GM23338 (cell line): ENCODE measurements at regions not wholly inside any gene's neighbourhood (a gene's known extent, or its start where the extent isn't known, plus 50 kb on each side); places are given as distances from the start of the nearest gene placed in this dataset.
"Not testable (repeated sequence)": the region's sequence is repeated elsewhere in the genome, so short reads cannot be mapped to it uniquely, and the experiment has no call there.

Experiments
- ATAC-seq: fragments of 200-7000 bp; cut with Tn5 transposase; 3 replicates; pipeline ENCODE4 v1.9.1; 2020
- DNase-seq: peaks from one replicate; pipeline ENCODE4 v3.0.0-alpha.2; 2015; ENCODE audit warnings: low spot score
- H2AFZ ChIP-seq: fragments of 200-600 bp; sonication (generic); 2 replicates; pipeline ENCODE4 v1.8.0; 2016; ENCODE audit warnings: antibody characterized with exemption, mild to moderate bottlenecking, moderate library complexity
- H3F3A ChIP-seq: fragments of 200-600 bp; sonication (generic); replicated peaks from 2 replicates; pipeline ENCODE4 v1.8.0; 2017; ENCODE audit warnings: antibody characterized with exemption, mixed run types, low read depth
- H3K27ac ChIP-seq: fragments of 200-600 bp; sonication (generic); 2 replicates; pipeline ENCODE4 v1.6.1; 2016; ENCODE audit warnings: low read depth
- H3K27me3 ChIP-seq: fragments of 200-600 bp; sonication (generic); 2 replicates; pipeline ENCODE4 v1.8.0; 2016; ENCODE audit warnings: mild to moderate bottlenecking, mixed run types, moderate library complexity; ENCODE audit not compliant: insufficient read depth
- H3K36me3 ChIP-seq: fragments of 200-600 bp; sonication (generic); 2 replicates; pipeline ENCODE4 v1.8.0; 2016; ENCODE audit warnings: mild to moderate bottlenecking; ENCODE audit not compliant: insufficient read depth
- H3K4me1 ChIP-seq: fragments of 200-600 bp; sonication (generic); 2 replicates; pipeline ENCODE4 v1.8.0; 2016; ENCODE audit warnings: mild to moderate bottlenecking, moderate library complexity; ENCODE audit not compliant: insufficient read depth
- H3K4me2 ChIP-seq: fragments of 200-600 bp; sonication (generic); 2 replicates; pipeline ENCODE4 v1.7.1; 2017; ENCODE audit warnings: mixed run types
- H3K4me3 ChIP-seq: fragments of 200-600 bp; sonication (generic); 2 replicates; pipeline ENCODE4 v1.6.1; 2016; ENCODE audit warnings: mixed run types
- H3K79me2 ChIP-seq: fragments of 200-600 bp; sonication (generic); replicated peaks from 2 replicates; pipeline ENCODE4 v1.8.0; 2017; ENCODE audit warnings: mild to moderate bottlenecking; ENCODE audit not compliant: insufficient read depth
- H3K9me2 ChIP-seq: fragments of 200-600 bp; sonication (generic); 2 replicates; pipeline ENCODE4 v1.8.0; 2017; ENCODE audit not compliant: insufficient read depth
- H4K20me1 ChIP-seq: fragments of 200-600 bp; sonication (generic); replicated peaks from 2 replicates; pipeline ENCODE4 v1.8.0; 2017; ENCODE audit warnings: mild to moderate bottlenecking; ENCODE audit not compliant: insufficient read depth
- H3K27ac Mint-ChIP-seq: 2 replicates; pipeline ENCODE4 v1.8.0; 2020; ENCODE audit warnings: inconsistent platforms, mild to moderate bottlenecking, moderate library complexity, mixed read lengths
- H3K27me3 Mint-ChIP-seq: 3 replicates; pipeline ENCODE4 v1.8.0; 2022; ENCODE audit warnings: low read depth, mild to moderate bottlenecking, moderate library complexity, mixed read lengths, inconsistent platforms; ENCODE audit not compliant: insufficient read depth, poor library complexity
- H3K36me3 Mint-ChIP-seq: 3 replicates; pipeline ENCODE4 v1.8.0; 2021; ENCODE audit warnings: low read depth, mild to moderate bottlenecking, inconsistent platforms, moderate library complexity, mixed read lengths
- H3K4me1 Mint-ChIP-seq: 3 replicates; pipeline ENCODE4 v1.8.0; 2020; ENCODE audit warnings: mild to moderate bottlenecking, inconsistent platforms, mixed read lengths
- H3K4me3 Mint-ChIP-seq: 3 replicates; pipeline ENCODE4 v1.8.0; 2021; ENCODE audit warnings: moderate library complexity, mild to moderate bottlenecking, inconsistent platforms, mixed read lengths
- H3K9me3 Mint-ChIP-seq: 3 replicates; pipeline ENCODE4 v1.8.0; 2020; ENCODE audit warnings: moderate library complexity, mild to moderate bottlenecking, inconsistent platforms, mixed read lengths
- CREB1 ChIP-seq: fragments of 250-450 bp; sonication (Bioruptor Pico); IDR thresholded peaks from 2 replicates; pipeline ENCODE4 v1.5.0; 2020; ENCODE audit warnings: low read depth, mild to moderate bottlenecking, moderate library complexity
- CTCF ChIP-seq, 2 experiments: fragments of 200-600 bp in 1 of 2; sonication (generic) in 1 of 2; conservative IDR thresholded peaks; 2 replicates each; pipeline versions ENCODE4 v1.5.1 to v1.6.1; 2016 to 2017; ENCODE audit warnings: antibody characterized with exemption in 2 of 2, low read depth in 2 of 2, mild to moderate bottlenecking in 2 of 2, moderate library complexity in 1 of 2
- EZH2 ChIP-seq: fragments of 200-600 bp; sonication (generic); IDR thresholded peaks from one replicate; pipeline ENCODE4 v1.8.0; 2017; ENCODE audit warnings: antibody characterized with exemption, mild to moderate bottlenecking, low read depth; ENCODE audit not compliant: unreplicated experiment
- EZH2phosphoT487 ChIP-seq: fragments of 200-600 bp; sonication (generic); IDR thresholded peaks from one replicate; pipeline ENCODE4 v1.8.1; 2018; ENCODE audit warnings: antibody characterized with exemption; ENCODE audit not compliant: unreplicated experiment
- JUNB ChIP-seq: IDR thresholded peaks from one replicate; pipeline ENCODE4 v1.6.1; 2016; ENCODE audit warnings: antibody characterized with exemption; ENCODE audit not compliant: unreplicated experiment
- NANOG ChIP-seq: IDR thresholded peaks from 2 replicates; pipeline ENCODE4 v1.6.1; 2016; ENCODE audit warnings: antibody characterized with exemption, borderline replicate concordance
- POLR2AphosphoS5 ChIP-seq: IDR thresholded peaks from 2 replicates; pipeline ENCODE4 v1.6.1; 2016; ENCODE audit warnings: antibody characterized with exemption, low read depth
- STAT1 ChIP-seq: IDR thresholded peaks from one replicate; pipeline ENCODE4 v1.6.1; 2016; ENCODE audit warnings: antibody characterized with exemption; ENCODE audit not compliant: unreplicated experiment
- ZNF114 ChIP-seq: fragments of 250-450 bp; sonication (Bioruptor Pico); IDR thresholded peaks from 2 replicates; pipeline ENCODE4 v1.5.0; 2020; ENCODE audit warnings: mild to moderate bottlenecking, moderate library complexity
- ZNF331 ChIP-seq: fragments of 250-450 bp; sonication (Bioruptor Pico); IDR thresholded peaks from 2 replicates; pipeline ENCODE4 v1.5.0; 2020; ENCODE audit warnings: low read depth, mild to moderate bottlenecking, moderate library complexity
- TF ChIP-seq, protein P1 (sequence below): IDR thresholded peaks from one replicate; pipeline ENCODE4 v1.6.1; 2018; ENCODE audit warnings: antibody characterized with exemption; ENCODE audit not compliant: unreplicated experiment
- TF ChIP-seq, protein P2 (sequence below): IDR thresholded peaks from 2 replicates; pipeline ENCODE4 v1.6.1; 2016; ENCODE audit warnings: antibody characterized with exemption

DNA sequence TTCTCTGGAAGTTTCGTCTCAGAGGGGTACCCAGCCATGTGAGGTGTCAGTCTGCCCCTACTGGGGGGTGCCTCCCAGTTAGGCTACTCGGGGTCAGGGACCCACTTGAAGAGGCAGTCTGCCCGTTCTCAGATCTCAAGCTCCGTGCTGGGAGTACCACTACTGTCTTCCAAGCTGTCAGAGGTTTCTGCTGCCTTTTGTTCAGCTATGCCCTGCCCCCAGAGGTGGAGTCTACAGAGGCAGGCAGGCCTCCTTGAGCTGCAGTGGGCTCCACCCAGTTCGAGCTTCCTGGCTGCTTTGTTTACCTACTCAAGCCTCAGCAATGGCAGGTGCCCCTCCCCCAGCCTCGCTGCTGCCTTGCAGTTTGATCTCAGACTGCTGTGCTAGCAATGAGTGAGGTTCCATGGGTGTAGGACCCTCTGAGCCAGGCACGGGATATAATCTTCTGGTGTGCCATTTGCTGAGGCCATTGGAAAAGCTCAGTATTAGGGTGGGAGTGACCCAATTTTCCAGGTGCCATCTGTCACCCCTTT, 71.0 kb upstream of the SH3GLB1 start:
- not testable (repeated sequence) for H3K4me2 ChIP-seq, DNase-seq, H2AFZ ChIP-seq, H3K27ac Mint-ChIP-seq, H3F3A ChIP-seq, H3K4me3 Mint-ChIP-seq, H3K4me1 Mint-ChIP-seq, H3K4me3 ChIP-seq, H3K27ac ChIP-seq, H3K79me2 ChIP-seq, H3K4me1 ChIP-seq, H3K36me3 ChIP-seq, H4K20me1 ChIP-seq, ATAC-seq, H3K27me3 ChIP-seq, H3K27me3 Mint-ChIP-seq, H3K9me2 ChIP-seq
- peaks cover 39% of the 10 kb centered on the region for H3K36me3 Mint-ChIP-seq
- H3K9me3 Mint-ChIP-seq, result peaks cover 50% of the 10 kb centered on the region

DNA sequence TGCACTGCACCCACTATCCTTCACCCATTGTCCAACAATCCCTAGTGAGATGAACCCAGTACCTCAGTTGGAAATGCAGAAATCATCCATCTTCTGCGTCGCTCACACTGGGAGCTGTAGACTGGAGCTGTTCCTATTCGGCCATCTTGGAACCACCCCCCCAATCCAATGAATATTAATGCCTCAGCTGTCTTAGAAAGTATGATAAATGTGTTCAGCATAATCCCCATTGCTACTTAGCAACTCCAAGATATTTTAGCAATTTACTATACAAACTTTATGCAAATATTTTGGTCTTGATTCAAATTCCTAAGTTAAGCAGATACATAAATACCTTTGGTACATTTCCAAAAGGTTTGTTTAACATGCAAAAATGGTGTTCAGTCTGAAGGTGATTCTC, 70.5 kb upstream of the SH3GLB1 start:
- Histone ChIP-seq H3K27ac (no peak overlapping the region), H3K27me3 (no peaks in the 10 kb centered on the region), H3K4me3 (no peak overlapping the region), H4K20me1 (no peaks in the 10 kb centered on the region), H3K36me3 (no peaks in the 10 kb centered on the region; the same call in 1 of the 2 replicates), H2AFZ (no peak overlapping the region), H3F3A (no peaks in the 10 kb centered on the region), H3K79me2 (no peaks in the 10 kb centered on the region), H3K4me1 (no peaks in the 10 kb centered on the region), H3K9me2 (no peaks in the 10 kb centered on the region), H3K4me2 (no peak overlapping the region)
- no peak overlapping the region for H3K27ac Mint-ChIP-seq
- peaks cover 39% of the 10 kb centered on the region for H3K36me3 Mint-ChIP-seq
- H3K4me3 Mint-ChIP-seq, result no peak overlapping the region
- peaks cover 46% of the 10 kb centered on the region for H3K9me3 Mint-ChIP-seq
- ATAC-seq (no peak), DNase-seq (no peak)
- no peak for TF ChIP-seq ZNF331 (CRISPR knock-in tag)
- no peak for TF ChIP-seq POLR2AphosphoS5
- TF ChIP-seq ZNF114 (CRISPR knock-in tag), result no peak
- peaks cover 5% of the 10 kb centered on the region for H3K27me3 Mint-ChIP-seq
- no peaks in the 10 kb centered on the region; the same call in 2 of the 3 replicates for H3K4me1 Mint-ChIP-seq

GRCh38 chr1:86636898-86637297, 67.5 kb upstream of the SH3GLB1 start:
- no peaks in the 10 kb centered on the region for H3K9me2 ChIP-seq
- no peaks in the 10 kb centered on the region for H3K79me2 ChIP-seq
- no peaks in the 10 kb centered on the region; the same call in 1 of the 2 replicates for H3K36me3 ChIP-seq
- H3F3A ChIP-seq, result no peaks in the 10 kb centered on the region
- no peaks in the 10 kb centered on the region for H3K4me1 ChIP-seq
- no peaks in the 10 kb centered on the region for H3K27me3 ChIP-seq
- peaks cover 20% of the 10 kb centered on the region for H3K36me3 Mint-ChIP-seq
- no peak overlapping the region for H3K4me2 ChIP-seq
- H3K4me3 ChIP-seq, result no peak overlapping the region
- peaks cover 5% of the 10 kb centered on the region for H3K27me3 Mint-ChIP-seq
- H3K4me3 Mint-ChIP-seq, result no peak overlapping the region
- H3K9me3 Mint-ChIP-seq, result peaks cover 23% of the 10 kb centered on the region
- H4K20me1 ChIP-seq, result no peaks in the 10 kb centered on the region
- ATAC-seq (no peak), DNase-seq (no peak)
- no peak overlapping the region for H3K27ac Mint-ChIP-seq
- no peak overlapping the region for H3K27ac ChIP-seq
- no peak overlapping the region for H2AFZ ChIP-seq
- H3K4me1 Mint-ChIP-seq, result no peaks in the 10 kb centered on the region; the same call in 2 of the 3 replicates
- TF ChIP-seq CTCF (conservative IDR thresholded peaks at IDR 0.05; ENCODE audit: low read depth in 2 of 2), result no peak
- TF ChIP-seq, protein P1, sequence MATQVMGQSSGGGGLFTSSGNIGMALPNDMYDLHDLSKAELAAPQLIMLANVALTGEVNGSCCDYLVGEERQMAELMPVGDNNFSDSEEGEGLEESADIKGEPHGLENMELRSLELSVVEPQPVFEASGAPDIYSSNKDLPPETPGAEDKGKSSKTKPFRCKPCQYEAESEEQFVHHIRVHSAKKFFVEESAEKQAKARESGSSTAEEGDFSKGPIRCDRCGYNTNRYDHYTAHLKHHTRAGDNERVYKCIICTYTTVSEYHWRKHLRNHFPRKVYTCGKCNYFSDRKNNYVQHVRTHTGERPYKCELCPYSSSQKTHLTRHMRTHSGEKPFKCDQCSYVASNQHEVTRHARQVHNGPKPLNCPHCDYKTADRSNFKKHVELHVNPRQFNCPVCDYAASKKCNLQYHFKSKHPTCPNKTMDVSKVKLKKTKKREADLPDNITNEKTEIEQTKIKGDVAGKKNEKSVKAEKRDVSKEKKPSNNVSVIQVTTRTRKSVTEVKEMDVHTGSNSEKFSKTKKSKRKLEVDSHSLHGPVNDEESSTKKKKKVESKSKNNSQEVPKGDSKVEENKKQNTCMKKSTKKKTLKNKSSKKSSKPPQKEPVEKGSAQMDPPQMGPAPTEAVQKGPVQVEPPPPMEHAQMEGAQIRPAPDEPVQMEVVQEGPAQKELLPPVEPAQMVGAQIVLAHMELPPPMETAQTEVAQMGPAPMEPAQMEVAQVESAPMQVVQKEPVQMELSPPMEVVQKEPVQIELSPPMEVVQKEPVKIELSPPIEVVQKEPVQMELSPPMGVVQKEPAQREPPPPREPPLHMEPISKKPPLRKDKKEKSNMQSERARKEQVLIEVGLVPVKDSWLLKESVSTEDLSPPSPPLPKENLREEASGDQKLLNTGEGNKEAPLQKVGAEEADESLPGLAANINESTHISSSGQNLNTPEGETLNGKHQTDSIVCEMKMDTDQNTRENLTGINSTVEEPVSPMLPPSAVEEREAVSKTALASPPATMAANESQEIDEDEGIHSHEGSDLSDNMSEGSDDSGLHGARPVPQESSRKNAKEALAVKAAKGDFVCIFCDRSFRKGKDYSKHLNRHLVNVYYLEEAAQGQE, result no peak
- TF ChIP-seq POLR2AphosphoS5, result no peak
- TF ChIP-seq, protein P2, sequence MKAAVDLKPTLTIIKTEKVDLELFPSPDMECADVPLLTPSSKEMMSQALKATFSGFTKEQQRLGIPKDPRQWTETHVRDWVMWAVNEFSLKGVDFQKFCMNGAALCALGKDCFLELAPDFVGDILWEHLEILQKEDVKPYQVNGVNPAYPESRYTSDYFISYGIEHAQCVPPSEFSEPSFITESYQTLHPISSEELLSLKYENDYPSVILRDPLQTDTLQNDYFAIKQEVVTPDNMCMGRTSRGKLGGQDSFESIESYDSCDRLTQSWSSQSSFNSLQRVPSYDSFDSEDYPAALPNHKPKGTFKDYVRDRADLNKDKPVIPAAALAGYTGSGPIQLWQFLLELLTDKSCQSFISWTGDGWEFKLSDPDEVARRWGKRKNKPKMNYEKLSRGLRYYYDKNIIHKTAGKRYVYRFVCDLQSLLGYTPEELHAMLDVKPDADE, result no peak
- TF ChIP-seq EZH2, result no peak
- TF ChIP-seq ZNF114 (CRISPR knock-in tag), result no peak
- TF ChIP-seq ZNF331 (CRISPR knock-in tag), result no peak
- TF ChIP-seq STAT1, result no peak
- TF ChIP-seq CREB1 (CRISPR knock-in tag), result no peak
- TF ChIP-seq NANOG, result no peak
- no peak for TF ChIP-seq JUNB
- TF ChIP-seq EZH2phosphoT487, result no peak
